ENCODE measurements at regions not wholly inside any gene's neighbourhood (a gene's known extent, or its start where the extent isn't known, plus 50 kb on each side); places are given as distances from the start of the nearest gene placed in this dataset.

GRCh38 chr2:125681576-125681975 lies 974.4 kb upstream of the GYPC start:
- TF ChIP-seq CTCF (IDR thresholded peaks at IDR 0.05) = no peak
- no peak overlapping the region for H3K27ac ChIP-seq
- H3K4me1 ChIP-seq = no peaks in the 10 kb centered on the region
- intact Hi-C loops (cut with DNase I) = no loop called here
- no peak overlapping the region for H3K4me3 ChIP-seq
- H3K27me3 ChIP-seq = no peaks in the 10 kb centered on the region
- ATAC-seq (no peak), DNase-seq (no peak)
- no peaks in the 10 kb centered on the region for H3K36me3 ChIP-seq
- H3K9me3 ChIP-seq = no peaks in the 10 kb centered on the region

GRCh38 chr2:125681976-125682805 lies 973.8 kb upstream of the GYPC start:
- H3K27ac ChIP-seq = no peak overlapping the region
- H3K4me1 ChIP-seq = no peaks in the 10 kb centered on the region
- DNase-seq (no peak), ATAC-seq (no peak)
- H3K36me3 ChIP-seq = no peaks in the 10 kb centered on the region
- no peaks in the 10 kb centered on the region for H3K9me3 ChIP-seq
- intact Hi-C loops (cut with DNase I) = no loop called here
- H3K27me3 ChIP-seq = no peaks in the 10 kb centered on the region
- no peak for TF ChIP-seq CTCF (IDR thresholded peaks at IDR 0.05)
- no peak overlapping the region for H3K4me3 ChIP-seq

DNA sequence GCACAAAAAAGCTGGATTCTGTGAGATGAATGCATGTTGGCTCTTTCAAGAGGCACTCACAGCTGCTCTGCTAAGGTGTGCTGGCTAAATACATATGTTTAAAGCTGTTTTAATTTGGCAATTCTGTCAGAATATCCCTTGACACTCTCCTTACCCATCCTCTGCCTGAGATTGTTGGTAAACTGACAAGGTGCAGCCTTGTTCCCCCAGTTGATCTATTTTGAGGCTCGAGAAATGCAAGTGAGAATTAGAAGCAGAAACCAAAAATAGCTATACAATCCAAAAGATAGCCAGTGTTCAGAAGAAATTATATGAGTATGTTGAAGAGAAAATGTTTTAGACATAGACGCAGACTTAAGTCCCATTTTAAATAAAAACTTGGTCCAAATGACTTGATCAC lies 971.7 kb upstream of the GYPC start:
- ATAC-seq (no peak), DNase-seq (no peak)
- TF ChIP-seq CTCF (IDR thresholded peaks at IDR 0.05) = no peak
- Histone ChIP-seq H3K9me3 (no peaks in the 10 kb centered on the region), H3K27ac (no peak overlapping the region), H3K36me3 (no peaks in the 10 kb centered on the region), H3K27me3 (no peaks in the 10 kb centered on the region), H3K4me1 (no peaks in the 10 kb centered on the region), H3K4me3 (no peak overlapping the region)
- intact Hi-C loops (cut with DNase I) = no loop called here

- Histone ChIP-seq H3K27me3 (no peaks in the 10 kb centered on the region), H3K9me3 (no peaks in the 10 kb centered on the region), H3K4me3 (no peak overlapping the region), H3K36me3 (no peaks in the 10 kb centered on the region), H3K4me1 (no peaks in the 10 kb centered on the region), H3K27ac (no peak overlapping the region)
- DNase-seq = no peak
- no peak for TF ChIP-seq CTCF (IDR thresholded peaks at IDR 0.05)
- intact Hi-C loops (cut with DNase I) = no loop called here
- no peak for ATAC-seq
Measured at GRCh38 chr2:125684932-125685331, 971.0 kb upstream of the GYPC start.

DNA sequence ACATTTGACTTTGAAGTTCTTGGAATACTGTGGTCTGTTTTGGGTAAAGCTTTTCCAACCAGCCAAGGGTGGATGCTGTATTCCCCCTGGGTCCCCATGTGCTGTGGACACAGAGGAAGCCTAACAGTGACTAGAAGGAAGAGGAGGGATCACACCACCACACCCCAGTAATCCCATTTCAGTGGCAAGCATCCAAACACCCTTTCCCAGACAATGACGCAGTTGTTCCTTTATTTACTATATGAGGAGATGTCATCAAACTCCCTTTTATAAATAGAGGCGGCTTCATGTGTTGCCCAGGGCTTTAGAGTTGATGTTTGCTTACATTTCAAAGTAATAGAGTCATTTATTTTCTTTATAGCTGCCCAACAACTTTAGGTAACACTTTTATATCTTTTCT lies 959.4 kb upstream of the GYPC start:
- no peak overlapping the region for H3K4me3 ChIP-seq
- H3K27me3 ChIP-seq = no peaks in the 10 kb centered on the region
- H3K9me3 ChIP-seq = no peaks in the 10 kb centered on the region
- H3K27ac ChIP-seq = no peak overlapping the region
- DNase-seq (no peak), ATAC-seq (no peak)
- no peak for TF ChIP-seq CTCF (IDR thresholded peaks at IDR 0.05)
- no peaks in the 10 kb centered on the region for H3K36me3 ChIP-seq
- H3K4me1 ChIP-seq = no peaks in the 10 kb centered on the region
- intact Hi-C loops (cut with DNase I) = no loop called here

Data from upper lobe of right lung (tissue), 1 donor.